GM12872 (cell line): ENCODE measurements at regions not wholly inside any gene's neighbourhood (a gene's known extent, or its start where the extent isn't known, plus 50 kb on each side); places are given as distances from the start of the nearest gene placed in this dataset.

Source experiments
- CTCF ChIP-seq: IDR thresholded peaks from 3 replicates; pipeline ENCODE4 v1.5.1; 2011; ENCODE audit warnings: low read depth, mild to moderate bottlenecking, low read length, moderate library complexity; ENCODE audit not compliant: insufficient read depth

GRCh38 chr9:93801581-93802284 is 153.4 kb downstream of the BARX1 start:
- no peak for TF ChIP-seq CTCF

- TF ChIP-seq CTCF = no peak
Observed at GRCh38 chr9:93801120-93801519, 154.0 kb downstream of the BARX1 start.

- TF ChIP-seq CTCF = no peak
Observed at GRCh38 chr9:93792358-93792757, 162.8 kb downstream of the BARX1 start.

GRCh38 chr9:93786204-93786603 is 169.0 kb downstream of the BARX1 start:
- TF ChIP-seq CTCF = no peak

GRCh38 chr9:93776873-93777272 is 178.3 kb downstream of the BARX1 start:
- TF ChIP-seq CTCF = no peak

- TF ChIP-seq CTCF = no peak
Observed at GRCh38 chr9:93776256-93776655, 178.9 kb downstream of the BARX1 start.

- no peak for TF ChIP-seq CTCF
Observed at GRCh38 chr9:93774331-93775102, 180.6 kb downstream of the BARX1 start.
